ENCODE measurements at regions not wholly inside any gene's neighbourhood (a gene's known extent, or its start where the extent isn't known, plus 50 kb on each side); places are given as distances from the start of the nearest gene placed in this dataset.

- no peak for TF ChIP-seq CTCF (IDR thresholded peaks at IDR 0.05; ENCODE audit: low read depth, low read length)
- DNase-seq (ENCODE audit: low read depth in 2 of 2): no peak
- H3K4me3 ChIP-seq (replicated peaks in 1 of 2; ENCODE audit: low read depth in 2 of 2, low read length in 2 of 2): no peak overlapping the region
These were observed 617.0 kb upstream of the RORB start for GRCh38 chr9:73880101-73880500.

GRCh38 chr9:73889023-73889422 lies 608.1 kb upstream of the RORB start:
- TF ChIP-seq CTCF (IDR thresholded peaks at IDR 0.05; ENCODE audit: low read depth, low read length): no peak
- DNase-seq (ENCODE audit: low read depth in 2 of 2): no peak
- no peak overlapping the region for H3K4me3 ChIP-seq (replicated peaks in 1 of 2; ENCODE audit: low read depth in 2 of 2, low read length in 2 of 2)

DNA sequence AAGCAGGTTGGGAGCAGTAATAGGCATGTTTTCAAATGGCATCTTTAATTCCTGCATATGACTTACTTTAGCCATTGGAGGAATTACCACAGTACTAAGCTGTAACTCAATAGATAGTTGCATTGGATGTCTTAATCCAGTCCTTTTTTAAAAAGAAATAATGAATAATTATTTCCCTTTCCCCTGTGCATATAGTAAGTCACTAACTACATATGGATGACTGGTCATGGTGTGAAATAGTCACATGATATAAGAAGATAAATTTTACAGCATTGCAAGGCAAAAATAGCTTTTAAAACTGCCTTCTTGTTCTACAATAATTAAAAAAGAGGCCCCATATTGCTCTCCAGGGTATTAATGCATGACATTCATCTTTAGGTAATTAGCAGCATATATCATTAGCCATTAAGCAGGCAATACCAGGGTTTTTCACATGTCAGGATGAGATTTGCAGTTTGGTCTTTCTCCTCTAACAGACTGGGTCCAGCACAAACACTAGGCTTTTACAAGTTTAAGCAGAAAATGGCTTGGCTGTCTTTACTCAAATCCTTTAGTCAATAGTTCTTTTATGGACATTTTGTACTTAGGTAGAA lies 606.4 kb upstream of the RORB start:
- DNase-seq (ENCODE audit: low read depth in 2 of 2): no peak
- H3K4me3 ChIP-seq (replicated peaks in 1 of 2; ENCODE audit: low read depth in 2 of 2, low read length in 2 of 2): no peak overlapping the region
- no peak for TF ChIP-seq CTCF (IDR thresholded peaks at IDR 0.05; ENCODE audit: low read depth, low read length)

GRCh38 chr9:73892335-73892734 lies 604.8 kb upstream of the RORB start:
- DNase-seq (ENCODE audit: low read depth in 2 of 2): no peak
- H3K4me3 ChIP-seq (replicated peaks in 1 of 2; ENCODE audit: low read depth in 2 of 2, low read length in 2 of 2): no peak overlapping the region
- no peak for TF ChIP-seq CTCF (IDR thresholded peaks at IDR 0.05; ENCODE audit: low read depth, low read length)

DNA sequence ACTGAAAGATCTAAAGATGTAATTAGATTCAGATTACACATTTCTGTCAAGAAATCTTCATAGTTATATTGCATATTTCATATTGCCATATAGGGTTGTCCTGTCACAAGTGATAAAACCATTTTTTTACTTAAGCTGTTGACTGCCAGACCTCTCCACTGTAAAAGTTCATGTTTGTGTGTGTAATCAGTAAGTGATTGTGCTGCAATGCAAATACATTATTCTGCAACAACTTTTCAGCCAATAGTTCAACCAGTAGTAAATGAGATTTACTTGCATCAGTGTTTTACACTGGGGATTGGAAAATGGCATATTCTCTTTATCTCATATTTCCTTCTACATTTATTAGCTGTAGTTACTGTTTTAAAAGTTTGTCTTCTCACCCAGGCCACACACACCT lies 603.9 kb upstream of the RORB start:
- H3K4me3 ChIP-seq (replicated peaks in 1 of 2; ENCODE audit: low read depth in 2 of 2, low read length in 2 of 2): no peak overlapping the region
- no peak for TF ChIP-seq CTCF (IDR thresholded peaks at IDR 0.05; ENCODE audit: low read depth, low read length)
- DNase-seq (ENCODE audit: low read depth in 2 of 2): no peak

DNA sequence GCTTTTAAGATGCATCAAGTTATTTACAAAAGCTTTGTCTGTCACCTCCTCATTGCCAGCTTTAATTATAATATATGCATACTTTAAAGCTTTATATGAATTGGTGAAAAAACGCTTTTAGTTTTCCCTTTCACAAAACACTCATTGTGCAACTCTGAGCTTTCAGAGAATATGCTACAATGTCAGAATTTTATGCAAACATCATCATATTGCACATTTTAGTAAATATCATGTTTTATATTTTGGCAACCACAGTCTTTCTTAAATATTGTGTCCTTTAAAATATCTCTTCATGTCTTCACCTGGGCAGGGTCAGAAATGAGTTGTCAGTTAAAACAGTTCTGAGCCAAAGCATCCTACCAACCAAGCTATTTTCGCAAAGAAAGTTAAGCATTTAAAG lies 601.1 kb upstream of the RORB start:
- H3K4me3 ChIP-seq (replicated peaks in 1 of 2; ENCODE audit: low read depth in 2 of 2, low read length in 2 of 2): no peak overlapping the region
- no peak for DNase-seq (ENCODE audit: low read depth in 2 of 2)
- no peak for TF ChIP-seq CTCF (IDR thresholded peaks at IDR 0.05; ENCODE audit: low read depth, low read length)

GRCh38 chr9:73906671-73907070 lies 590.5 kb upstream of the RORB start:
- TF ChIP-seq CTCF (IDR thresholded peaks at IDR 0.05; ENCODE audit: low read depth, low read length): no peak
- H3K4me3 ChIP-seq (replicated peaks in 1 of 2; ENCODE audit: low read depth in 2 of 2, low read length in 2 of 2): no peak overlapping the region
- DNase-seq (ENCODE audit: low read depth in 2 of 2): no peak
